Liver (tissue), 8 donors: ENCODE measurements at regions not wholly inside any gene's neighbourhood (a gene's known extent, or its start where the extent isn't known, plus 50 kb on each side); places are given as distances from the start of the nearest gene placed in this dataset.

Experiments
- DNase-seq: peaks from one replicate; pipeline ENCODE4 v3.0.0-alpha.2; 2017; ENCODE audit warnings: low spot score
- H3K27ac ChIP-seq, 2 donors: one replicate each; pipeline ENCODE4 v1.7.0; 2013; ENCODE audit warnings: inconsistent platforms in 2 of 2, low read length in 2 of 2, control low read depth in 1 of 2, low read depth in 1 of 2, mild to moderate bottlenecking in 1 of 2
- H3K27me3 ChIP-seq, 4 donors: one replicate each; pipeline versions ENCODE4 v1.6.1 to v1.7.0; 2013; ENCODE audit warnings: low read length in 3 of 4, inconsistent platforms in 1 of 4, mild to moderate bottlenecking in 1 of 4, moderate library complexity in 1 of 4; ENCODE audit not compliant: control insufficient read depth in 4 of 4, insufficient read depth in 4 of 4
- H3K36me3 ChIP-seq, 4 donors: one replicate each; pipeline versions ENCODE4 v1.6.1 to v1.7.0; 2013; ENCODE audit warnings: low read length in 3 of 4, mild to moderate bottlenecking in 3 of 4, low read depth in 1 of 4, moderate library complexity in 1 of 4; ENCODE audit not compliant: control insufficient read depth in 4 of 4, insufficient read depth in 3 of 4
- H3K4me1 ChIP-seq, 4 donors: one replicate each; pipeline versions ENCODE4 v1.6.1 to v1.7.0; 2013; ENCODE audit warnings: low read length in 3 of 4, mild to moderate bottlenecking in 3 of 4, moderate library complexity in 1 of 4; ENCODE audit not compliant: control insufficient read depth in 4 of 4, insufficient read depth in 4 of 4
- H3K4me3 ChIP-seq, 3 donors: one replicate each; pipeline versions ENCODE4 v1.6.1 to v1.7.0; 2013; ENCODE audit warnings: low read length in 3 of 3, control low read depth in 1 of 3, low read depth in 1 of 3, mild to moderate bottlenecking in 1 of 3
- H3K9ac ChIP-seq, 2 donors: one replicate each; pipeline ENCODE4 v1.7.0; 2013; ENCODE audit warnings: low read length in 2 of 2, mild to moderate bottlenecking in 2 of 2, moderate library complexity in 2 of 2, control low read depth in 1 of 2, low read depth in 1 of 2
- H3K9me3 ChIP-seq, 4 donors: one replicate each; pipeline versions ENCODE4 v1.6.1 to v1.7.0; 2013; ENCODE audit warnings: low read length in 3 of 4; ENCODE audit not compliant: control insufficient read depth in 4 of 4
- ATF3 ChIP-seq: IDR thresholded peaks from 2 replicates; pipeline ENCODE4 v1.6.1; 2016; ENCODE audit warnings: antibody characterized with exemption
- EGR1 ChIP-seq, 2 donors: IDR thresholded peaks; 2 replicates each; pipeline ENCODE4 v1.6.1; 2016 to 2018; ENCODE audit warnings: antibody characterized with exemption in 2 of 2, low read depth in 2 of 2
- FOXA1 ChIP-seq: IDR thresholded peaks from 2 replicates; pipeline ENCODE4 v1.6.1; 2016; ENCODE audit warnings: antibody characterized with exemption
- FOXA2 ChIP-seq: IDR thresholded peaks from 2 replicates; pipeline ENCODE4 v1.6.1; 2016; ENCODE audit warnings: antibody characterized with exemption
- GABPA ChIP-seq, 2 donors: IDR thresholded peaks in 1 of 2; conservative IDR thresholded peaks in 1 of 2; 2 replicates each; pipeline ENCODE4 v1.6.1; 2016; ENCODE audit warnings: antibody characterized with exemption in 2 of 2, mild to moderate bottlenecking in 1 of 2, moderate library complexity in 1 of 2
- HNF4A ChIP-seq, 2 donors: conservative IDR thresholded peaks; 2 replicates each; pipeline ENCODE4 v1.6.1; 2016; ENCODE audit warnings: antibody characterized with exemption in 2 of 2, mild to moderate bottlenecking in 2 of 2
- HNF4G ChIP-seq: IDR thresholded peaks from 2 replicates; pipeline ENCODE4 v1.6.1; 2016; ENCODE audit warnings: antibody characterized with exemption
- JUND ChIP-seq, 2 donors: IDR thresholded peaks; 2 replicates each; pipeline ENCODE4 v1.6.1; 2016; ENCODE audit warnings: antibody characterized with exemption in 2 of 2
- NR2F2 ChIP-seq: IDR thresholded peaks from 2 replicates; pipeline ENCODE4 v1.6.1; 2016; ENCODE audit warnings: antibody characterized with exemption
- RAD21 ChIP-seq, 2 donors: IDR thresholded peaks; 2 replicates each; pipeline ENCODE4 v1.6.1; 2016; ENCODE audit warnings: antibody characterized with exemption in 2 of 2, mild to moderate bottlenecking in 2 of 2
- RXRA ChIP-seq, 2 donors: IDR thresholded peaks; 2 replicates each; pipeline ENCODE4 v1.6.1; 2017 to 2018; ENCODE audit warnings: antibody characterized with exemption in 2 of 2, mild to moderate bottlenecking in 1 of 2
- SP1 ChIP-seq: IDR thresholded peaks from 2 replicates; pipeline ENCODE4 v1.6.1; 2018; ENCODE audit warnings: antibody characterized with exemption, mild to moderate bottlenecking
- TAF1 ChIP-seq: conservative IDR thresholded peaks from 2 replicates; pipeline ENCODE4 v1.6.1; 2016; ENCODE audit warnings: antibody characterized with exemption, mild to moderate bottlenecking
- YY1 ChIP-seq: IDR thresholded peaks from 2 replicates; pipeline ENCODE4 v1.6.1; 2016; ENCODE audit warnings: antibody characterized with exemption, mild to moderate bottlenecking
- ZBTB33 ChIP-seq: IDR thresholded peaks from 2 replicates; pipeline ENCODE4 v1.6.1; 2016; ENCODE audit warnings: antibody characterized with exemption
- WGBS: extraction: QIAGEN DNeasy Blood & Tissue Kit; methylation state at CpG from one replicate; pipeline ENCODE4 v1.1.7; 2013; 5-methylcytosine and 5-hydroxymethylcytosine counted together
- TF ChIP-seq, protein P1 (sequence below): IDR thresholded peaks from 2 replicates; pipeline ENCODE4 v1.6.1; 2016; ENCODE audit warnings: antibody characterized with exemption, mild to moderate bottlenecking
- TF ChIP-seq, protein P2 (sequence below): fragments of 150-350 bp; IDR thresholded peaks from 2 replicates; pipeline ENCODE4 v1.5.1; 2017; ENCODE audit warnings: improper control_type of control experiment, low read depth, low read length; ENCODE audit not compliant: missing input control
- donor health status: healthy.
- donor health status: healthy.
- donor health status: healthy.
- donor health status: healthy.
- donor health status: healthy.

DNA sequence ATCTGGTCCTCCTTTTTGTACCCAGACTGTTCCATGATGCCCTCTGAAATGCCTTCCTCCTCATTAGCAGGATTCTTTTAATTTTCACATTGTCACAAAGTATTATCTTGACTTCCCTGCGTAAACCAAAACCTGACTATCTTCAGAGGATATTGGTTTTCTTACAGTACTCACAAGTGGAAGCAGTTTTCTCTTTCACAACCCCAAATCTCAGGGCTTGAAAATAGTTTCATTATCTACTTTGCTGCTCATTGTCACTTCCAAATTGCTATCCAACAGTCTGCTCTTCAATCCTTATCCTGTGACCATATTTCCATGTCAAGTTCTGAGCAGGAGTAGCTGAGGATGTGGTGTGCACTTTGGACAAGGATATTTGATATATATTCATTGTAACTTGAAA is 324.1 kb downstream of the FAM170A start:
- Histone ChIP-seq H3K9ac (no peak overlapping the region), H3K4me1 (no peaks in the 10 kb centered on the region), H3K27ac (no peak overlapping the region), H3K9me3 (no peaks in the 10 kb centered on the region), H3K36me3 (no peaks in the 10 kb centered on the region), H3K4me3 (no peak overlapping the region), H3K27me3 (no peaks in the 10 kb centered on the region)
- DNase-seq: no peak
- 51% methylated on average over 1 of the region's 1 CpG for WGBS
- TF ChIP-seq NR2F2: no peak
- TF ChIP-seq, protein P1, sequence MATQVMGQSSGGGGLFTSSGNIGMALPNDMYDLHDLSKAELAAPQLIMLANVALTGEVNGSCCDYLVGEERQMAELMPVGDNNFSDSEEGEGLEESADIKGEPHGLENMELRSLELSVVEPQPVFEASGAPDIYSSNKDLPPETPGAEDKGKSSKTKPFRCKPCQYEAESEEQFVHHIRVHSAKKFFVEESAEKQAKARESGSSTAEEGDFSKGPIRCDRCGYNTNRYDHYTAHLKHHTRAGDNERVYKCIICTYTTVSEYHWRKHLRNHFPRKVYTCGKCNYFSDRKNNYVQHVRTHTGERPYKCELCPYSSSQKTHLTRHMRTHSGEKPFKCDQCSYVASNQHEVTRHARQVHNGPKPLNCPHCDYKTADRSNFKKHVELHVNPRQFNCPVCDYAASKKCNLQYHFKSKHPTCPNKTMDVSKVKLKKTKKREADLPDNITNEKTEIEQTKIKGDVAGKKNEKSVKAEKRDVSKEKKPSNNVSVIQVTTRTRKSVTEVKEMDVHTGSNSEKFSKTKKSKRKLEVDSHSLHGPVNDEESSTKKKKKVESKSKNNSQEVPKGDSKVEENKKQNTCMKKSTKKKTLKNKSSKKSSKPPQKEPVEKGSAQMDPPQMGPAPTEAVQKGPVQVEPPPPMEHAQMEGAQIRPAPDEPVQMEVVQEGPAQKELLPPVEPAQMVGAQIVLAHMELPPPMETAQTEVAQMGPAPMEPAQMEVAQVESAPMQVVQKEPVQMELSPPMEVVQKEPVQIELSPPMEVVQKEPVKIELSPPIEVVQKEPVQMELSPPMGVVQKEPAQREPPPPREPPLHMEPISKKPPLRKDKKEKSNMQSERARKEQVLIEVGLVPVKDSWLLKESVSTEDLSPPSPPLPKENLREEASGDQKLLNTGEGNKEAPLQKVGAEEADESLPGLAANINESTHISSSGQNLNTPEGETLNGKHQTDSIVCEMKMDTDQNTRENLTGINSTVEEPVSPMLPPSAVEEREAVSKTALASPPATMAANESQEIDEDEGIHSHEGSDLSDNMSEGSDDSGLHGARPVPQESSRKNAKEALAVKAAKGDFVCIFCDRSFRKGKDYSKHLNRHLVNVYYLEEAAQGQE: no peak
- TF ChIP-seq RAD21 (IDR thresholded peaks at IDR 0.05): no peak
- TF ChIP-seq FOXA1: no peak
- TF ChIP-seq, protein P2, sequence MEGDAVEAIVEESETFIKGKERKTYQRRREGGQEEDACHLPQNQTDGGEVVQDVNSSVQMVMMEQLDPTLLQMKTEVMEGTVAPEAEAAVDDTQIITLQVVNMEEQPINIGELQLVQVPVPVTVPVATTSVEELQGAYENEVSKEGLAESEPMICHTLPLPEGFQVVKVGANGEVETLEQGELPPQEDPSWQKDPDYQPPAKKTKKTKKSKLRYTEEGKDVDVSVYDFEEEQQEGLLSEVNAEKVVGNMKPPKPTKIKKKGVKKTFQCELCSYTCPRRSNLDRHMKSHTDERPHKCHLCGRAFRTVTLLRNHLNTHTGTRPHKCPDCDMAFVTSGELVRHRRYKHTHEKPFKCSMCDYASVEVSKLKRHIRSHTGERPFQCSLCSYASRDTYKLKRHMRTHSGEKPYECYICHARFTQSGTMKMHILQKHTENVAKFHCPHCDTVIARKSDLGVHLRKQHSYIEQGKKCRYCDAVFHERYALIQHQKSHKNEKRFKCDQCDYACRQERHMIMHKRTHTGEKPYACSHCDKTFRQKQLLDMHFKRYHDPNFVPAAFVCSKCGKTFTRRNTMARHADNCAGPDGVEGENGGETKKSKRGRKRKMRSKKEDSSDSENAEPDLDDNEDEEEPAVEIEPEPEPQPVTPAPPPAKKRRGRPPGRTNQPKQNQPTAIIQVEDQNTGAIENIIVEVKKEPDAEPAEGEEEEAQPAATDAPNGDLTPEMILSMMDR: no peak
- no peak for TF ChIP-seq HNF4A (conservative IDR thresholded peaks at IDR 0.05)
- no peak for TF ChIP-seq TAF1
- TF ChIP-seq YY1: no peak
- TF ChIP-seq EGR1 (IDR thresholded peaks at IDR 0.05; ENCODE audit: low read depth in 2 of 2): no peak
- TF ChIP-seq FOXA2: no peak
- TF ChIP-seq ZBTB33: no peak
- TF ChIP-seq GABPA (IDR thresholded peaks at IDR 0.05 in 1 of 2, conservative IDR thresholded peaks at IDR 0.05 in 1 of 2): no peak
- no peak for TF ChIP-seq SP1
- no peak for TF ChIP-seq RXRA (IDR thresholded peaks at IDR 0.05)
- TF ChIP-seq ATF3: no peak
- TF ChIP-seq JUND (IDR thresholded peaks at IDR 0.05): no peak
- no peak for TF ChIP-seq HNF4G

DNA sequence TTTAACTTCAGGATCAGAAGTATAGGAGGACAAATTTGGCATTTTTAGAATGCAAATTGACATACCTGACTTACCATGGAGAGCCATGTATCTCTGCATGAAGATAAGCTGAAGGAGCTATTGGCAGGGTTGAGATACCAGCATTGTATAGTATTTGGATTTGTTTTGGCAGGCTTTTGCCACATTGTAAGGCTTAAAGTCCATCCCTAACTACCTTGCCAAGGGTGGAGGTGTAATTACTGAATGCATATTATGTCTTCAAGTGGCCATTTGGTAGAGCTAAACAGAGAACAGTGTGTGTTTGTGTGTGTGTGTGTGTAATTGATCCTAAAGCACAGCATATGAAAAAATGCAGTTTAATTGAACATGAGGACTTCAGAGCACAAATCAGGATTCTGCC is 324.7 kb downstream of the FAM170A start:
- Histone ChIP-seq H3K36me3 (no peaks in the 10 kb centered on the region), H3K9ac (no peak overlapping the region), H3K27ac (no peak overlapping the region), H3K4me1 (no peaks in the 10 kb centered on the region), H3K4me3 (no peak overlapping the region), H3K27me3 (no peaks in the 10 kb centered on the region), H3K9me3 (no peaks in the 10 kb centered on the region)
- DNase-seq: no peak
- TF ChIP-seq, protein P1: no peak
- no peak for TF ChIP-seq NR2F2
- no peak for TF ChIP-seq ZBTB33
- TF ChIP-seq JUND (IDR thresholded peaks at IDR 0.05): no peak
- TF ChIP-seq RXRA (IDR thresholded peaks at IDR 0.05): no peak
- no peak for TF ChIP-seq FOXA2
- TF ChIP-seq RAD21 (IDR thresholded peaks at IDR 0.05): no peak
- TF ChIP-seq SP1: no peak
- no peak for TF ChIP-seq HNF4G
